CD4-positive, alpha-beta memory T cell (primary cell): ENCODE measurements at regions not wholly inside any gene's neighbourhood (a gene's known extent, or its start where the extent isn't known, plus 50 kb on each side); places are given as distances from the start of the nearest gene placed in this dataset.

Experiments used
- CTCF ChIA-PET: fragments of 350-600 bp; sonication (Branson Sonifier 250); formaldehyde crosslinking; loops from one replicate; lab custom pipeline; 2021; ENCODE audit warnings: inconsistent platforms; ENCODE audit not compliant: partially characterized antibody; lab: Charles Lee
- POLR2A ChIA-PET: fragments of 350-600 bp; sonication (Branson Sonifier 250); formaldehyde crosslinking; loops from one replicate; lab custom pipeline; 2021; ENCODE audit not compliant: partially characterized antibody; lab: Charles Lee
- DNase-seq, 5 donors: peaks; one replicate each; pipeline versions ENCODE4 v3.0.0 to v3.0.0-alpha.2; 2020 to 2022; ENCODE audit warnings: mixed read lengths in 1 of 5
- H3K27ac ChIP-seq: one replicate; pipeline ENCODE4 v1.7.0; 2013; ENCODE audit warnings: low read depth, low read length
- H3K27me3 ChIP-seq: 2 replicates; pipeline ENCODE4 v1.7.0; 2013; ENCODE audit warnings: mild to moderate bottlenecking, low read length, moderate library complexity; ENCODE audit not compliant: insufficient read depth
- H3K36me3 ChIP-seq: 2 replicates; pipeline ENCODE4 v1.7.0; 2013; ENCODE audit warnings: mild to moderate bottlenecking, low read length, moderate library complexity; ENCODE audit not compliant: insufficient read depth
- H3K4me1 ChIP-seq: 2 replicates; pipeline ENCODE4 v1.7.0; 2013; ENCODE audit warnings: mild to moderate bottlenecking, low read length, moderate library complexity; ENCODE audit not compliant: insufficient read depth
- H3K4me3 ChIP-seq, 2 donors: one replicate each; pipeline ENCODE4 v1.7.0; 2013; ENCODE audit warnings: low read length in 2 of 2, mild to moderate bottlenecking in 1 of 2
- H3K9me3 ChIP-seq, 2 donors: one replicate each; pipeline ENCODE4 v1.7.0; 2013; ENCODE audit warnings: low read length in 2 of 2, control low read depth in 1 of 2; ENCODE audit not compliant: control insufficient read depth in 1 of 2
- H3K27ac Mint-ChIP-seq, 7 donors: one replicate each; pipeline ENCODE4 v1.8.0; 2020 to 2021; ENCODE audit warnings: mixed read lengths in 7 of 7, mild to moderate bottlenecking in 6 of 7, inconsistent platforms in 3 of 7, moderate library complexity in 3 of 7
- H3K27me3 Mint-ChIP-seq, 2 donors: one replicate each; pipeline ENCODE4 v1.8.0; 2020 to 2021; ENCODE audit warnings: mixed read lengths in 2 of 2
- H3K36me3 Mint-ChIP-seq, 2 donors: one replicate each; pipeline ENCODE4 v1.8.0; 2020 to 2021; ENCODE audit warnings: mixed read lengths in 2 of 2, inconsistent platforms in 1 of 2, mild to moderate bottlenecking in 1 of 2
- H3K4me1 Mint-ChIP-seq, 4 donors: one replicate each; pipeline ENCODE4 v1.8.0; 2020 to 2021; ENCODE audit warnings: mixed read lengths in 4 of 4, mild to moderate bottlenecking in 1 of 4
- H3K4me3 Mint-ChIP-seq, 8 donors: one replicate each; pipeline ENCODE4 v1.8.0; 2020 to 2021; ENCODE audit warnings: mixed read lengths in 8 of 8, mild to moderate bottlenecking in 7 of 8, moderate library complexity in 6 of 8, inconsistent platforms in 3 of 8
- H3K9me3 Mint-ChIP-seq, 8 donors: one replicate each; pipeline ENCODE4 v1.8.0; 2020 to 2021; ENCODE audit warnings: mixed read lengths in 8 of 8, mild to moderate bottlenecking in 5 of 8, inconsistent platforms in 3 of 8, moderate library complexity in 1 of 8
- intact Hi-C: fragments of 100-400 bp; cut with micrococcal nuclease; formaldehyde crosslinking; loops from one replicate; pipeline ENCODE4 v1.15.1; 2023

GRCh38 chr12:127393896-127394295 lies 873.1 kb upstream of the TMEM132C start:
- Histone ChIP-seq H3K36me3 (no peaks in the 10 kb centered on the region), H3K4me1 (no peaks in the 10 kb centered on the region), H3K4me3 (no peak overlapping the region), H3K27me3 (no peaks in the 10 kb centered on the region), H3K27ac (no peak overlapping the region), H3K9me3 (no peaks in the 10 kb centered on the region)
- ChIA-PET CTCF (no interaction called here), POLR2A (no interaction called here)
- Mint-ChIP-seq H3K9me3 (peaks cover 0 to 3% (median 0%) of the 10 kb centered on the region in 8 donors), H3K27me3 (peaks cover 0 to 5% of the 10 kb centered on the region in 2 donors), H3K4me1 (no peaks in the 10 kb centered on the region), H3K27ac (no peak overlapping the region), H3K4me3 (no peak overlapping the region), H3K36me3 (no peaks in the 10 kb centered on the region)
- intact Hi-C loops, result no loop called here
- DNase-seq, result no peak

- intact Hi-C loops, result no loop called here
- H3K27me3 Mint-ChIP-seq, result peaks cover 0 to 3% of the 10 kb centered on the region in 2 donors
- H3K36me3 ChIP-seq, result no peaks in the 10 kb centered on the region
- peaks cover 0 to 3% (median 0%) of the 10 kb centered on the region in 8 donors for H3K9me3 Mint-ChIP-seq
- ChIA-PET POLR2A (no interaction called here), CTCF (no interaction called here)
- no peak overlapping the region for H3K27ac ChIP-seq
- H3K4me1 ChIP-seq, result no peaks in the 10 kb centered on the region
- H3K36me3 Mint-ChIP-seq, result no peaks in the 10 kb centered on the region
- H3K4me3 ChIP-seq, result no peak overlapping the region
- H3K9me3 ChIP-seq, result no peaks in the 10 kb centered on the region
- DNase-seq, result no peak
- H3K4me1 Mint-ChIP-seq, result no peaks in the 10 kb centered on the region
- no peaks in the 10 kb centered on the region for H3K27me3 ChIP-seq
- H3K4me3 Mint-ChIP-seq, result no peak overlapping the region
- H3K27ac Mint-ChIP-seq, result no peak overlapping the region
These were observed 870.2 kb upstream of the TMEM132C start for GRCh38 chr12:127396734-127397133.

DNA sequence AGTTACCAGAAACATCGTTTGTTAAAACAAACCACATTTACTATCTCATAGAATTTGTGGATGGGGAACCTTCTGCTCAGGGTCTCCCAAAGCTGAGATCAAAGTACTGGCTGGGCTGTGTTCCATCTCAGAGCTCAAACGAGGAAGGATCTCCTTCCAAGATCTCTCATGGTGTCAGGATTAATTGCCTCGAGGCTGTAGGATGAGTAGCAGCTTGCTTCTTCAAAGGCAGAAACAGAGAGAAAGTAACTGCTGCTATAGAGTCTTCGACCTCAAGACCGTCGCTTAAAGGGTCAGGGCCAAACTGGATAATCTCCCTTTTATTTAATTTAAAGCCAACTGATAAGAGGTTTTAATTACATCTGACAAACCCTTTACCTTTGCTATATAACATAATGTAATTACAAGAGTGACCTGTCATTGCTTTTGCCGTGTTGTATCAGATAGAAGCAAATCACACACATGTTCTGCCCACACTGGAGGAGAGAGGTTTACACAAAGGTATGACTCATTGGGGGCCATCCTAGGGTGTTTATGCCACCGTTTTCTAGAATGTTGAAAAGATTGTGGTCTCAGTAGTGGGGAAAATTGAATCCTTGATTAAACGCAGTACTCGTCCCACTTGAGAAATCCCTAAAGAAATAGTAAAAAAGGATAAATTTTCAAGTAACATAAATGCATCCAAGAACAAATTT lies 868.8 kb upstream of the TMEM132C start:
- no peak overlapping the region for H3K27ac ChIP-seq
- no peaks in the 10 kb centered on the region for H3K27me3 ChIP-seq
- ChIA-PET CTCF (no interaction called here), POLR2A (no interaction called here)
- no peak for DNase-seq
- H3K36me3 ChIP-seq, result no peaks in the 10 kb centered on the region
- Mint-ChIP-seq H3K4me1 (no peaks in the 10 kb centered on the region), H3K9me3 (peaks cover 0 to 3% (median 0%) of the 10 kb centered on the region in 8 donors), H3K27ac (no peak overlapping the region), H3K4me3 (no peak overlapping the region), H3K27me3 (peaks cover 0 to 3% of the 10 kb centered on the region in 2 donors), H3K36me3 (no peaks in the 10 kb centered on the region)
- no peak overlapping the region for H3K4me3 ChIP-seq
- no peaks in the 10 kb centered on the region for H3K9me3 ChIP-seq
- intact Hi-C loops, result no loop called here
- no peaks in the 10 kb centered on the region for H3K4me1 ChIP-seq

DNA sequence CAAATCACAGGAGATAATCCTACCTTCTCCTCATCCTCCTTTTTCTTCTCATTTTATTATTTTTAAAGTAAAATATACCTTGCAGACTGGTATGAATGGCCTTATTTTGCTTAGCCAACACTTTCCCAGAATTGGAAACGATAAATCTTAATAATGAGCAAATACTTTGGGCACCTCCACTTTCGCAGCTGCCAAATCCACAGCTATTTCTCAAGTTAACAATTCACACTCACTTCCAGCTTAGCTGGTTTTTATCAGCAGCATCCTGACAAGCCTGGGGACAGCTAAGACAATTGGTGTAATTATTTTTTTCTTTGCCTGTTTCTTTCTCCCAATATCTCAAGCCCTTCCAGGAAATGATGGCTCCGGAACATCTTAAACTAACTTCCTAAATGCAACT lies 867.5 kb upstream of the TMEM132C start:
- intact Hi-C loops, result no loop called here
- POLR2A ChIA-PET, result no interaction called here
- Histone ChIP-seq H3K27me3 (no peaks in the 10 kb centered on the region), H3K4me3 (no peak overlapping the region), H3K9me3 (no peaks in the 10 kb centered on the region), H3K36me3 (no peaks in the 10 kb centered on the region), H3K4me1 (no peaks in the 10 kb centered on the region), H3K27ac (no peak overlapping the region)
- peaks cover 0 to 3% (median 0%) of the 10 kb centered on the region in 8 donors for H3K9me3 Mint-ChIP-seq
- CTCF ChIA-PET, result no interaction called here
- peaks cover 0 to 3% of the 10 kb centered on the region in 2 donors for H3K27me3 Mint-ChIP-seq
- H3K36me3 Mint-ChIP-seq, result no peaks in the 10 kb centered on the region
- H3K4me3 Mint-ChIP-seq, result no peak overlapping the region
- DNase-seq, result no peak
- no peaks in the 10 kb centered on the region for H3K4me1 Mint-ChIP-seq
- H3K27ac Mint-ChIP-seq, result no peak overlapping the region

GRCh38 chr12:127400221-127400620 lies 866.7 kb upstream of the TMEM132C start:
- intact Hi-C loops, result no loop called here
- Histone ChIP-seq H3K4me3 (no peak overlapping the region), H3K27ac (no peak overlapping the region), H3K36me3 (no peaks in the 10 kb centered on the region), H3K27me3 (no peaks in the 10 kb centered on the region), H3K9me3 (no peaks in the 10 kb centered on the region), H3K4me1 (no peaks in the 10 kb centered on the region)
- H3K4me3 Mint-ChIP-seq, result no peak overlapping the region
- no peaks in the 10 kb centered on the region for H3K9me3 Mint-ChIP-seq
- H3K36me3 Mint-ChIP-seq, result no peaks in the 10 kb centered on the region
- H3K27me3 Mint-ChIP-seq, result no peaks in the 10 kb centered on the region
- no peaks in the 10 kb centered on the region for H3K4me1 Mint-ChIP-seq
- no peak overlapping the region for H3K27ac Mint-ChIP-seq
- CTCF ChIA-PET, result no interaction called here
- POLR2A ChIA-PET, result no interaction called here
- DNase-seq, result no peak

DNA sequence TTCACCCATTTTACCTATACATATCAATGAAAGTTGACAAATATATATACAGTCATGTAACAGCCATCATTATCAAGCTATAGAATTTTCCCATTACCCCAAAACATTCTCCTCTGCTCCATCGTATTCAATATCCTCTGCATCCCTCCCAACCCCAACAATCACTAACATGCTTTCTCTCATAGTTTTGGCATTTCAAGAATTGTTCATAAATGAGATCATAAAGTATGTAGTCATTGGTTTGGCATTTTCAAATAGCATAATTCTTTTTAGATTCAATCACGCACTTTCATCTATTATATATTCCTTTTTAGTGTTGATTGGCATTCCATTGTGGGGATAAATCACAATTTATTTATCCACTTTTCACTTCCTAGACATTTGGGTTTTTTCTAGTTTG lies 866.0 kb upstream of the TMEM132C start:
- CTCF ChIA-PET, result no interaction called here
- Mint-ChIP-seq H3K9me3 (peaks cover 0 to 2% (median 0%) of the 10 kb centered on the region in 8 donors), H3K36me3 (no peaks in the 10 kb centered on the region), H3K27ac (no peak overlapping the region), H3K27me3 (peaks cover 0 to 2% of the 10 kb centered on the region in 2 donors), H3K4me3 (no peak overlapping the region), H3K4me1 (no peaks in the 10 kb centered on the region)
- H3K4me3 ChIP-seq, result no peak overlapping the region
- H3K27ac ChIP-seq, result no peak overlapping the region
- no peak for DNase-seq
- H3K27me3 ChIP-seq, result no peaks in the 10 kb centered on the region
- intact Hi-C loops, result no loop called here
- no peaks in the 10 kb centered on the region for H3K4me1 ChIP-seq
- no peaks in the 10 kb centered on the region for H3K9me3 ChIP-seq
- POLR2A ChIA-PET, result no interaction called here
- H3K36me3 ChIP-seq, result no peaks in the 10 kb centered on the region

- no peak for DNase-seq
- Histone ChIP-seq H3K4me1 (no peaks in the 10 kb centered on the region), H3K27ac (no peak overlapping the region), H3K9me3 (no peaks in the 10 kb centered on the region), H3K36me3 (no peaks in the 10 kb centered on the region), H3K4me3 (no peak overlapping the region), H3K27me3 (no peaks in the 10 kb centered on the region)
- Mint-ChIP-seq H3K4me1 (no peaks in the 10 kb centered on the region), H3K4me3 (no peak overlapping the region), H3K27ac (no peak overlapping the region), H3K36me3 (no peaks in the 10 kb centered on the region), H3K9me3 (peaks cover 0 to 3% (median 0%) of the 10 kb centered on the region in 8 donors), H3K27me3 (peaks cover 0 to 2% of the 10 kb centered on the region in 2 donors)
- CTCF ChIA-PET, result no interaction called here
- POLR2A ChIA-PET, result no interaction called here
- intact Hi-C loops, result no loop called here
These were observed 865.4 kb upstream of the TMEM132C start for GRCh38 chr12:127401536-127401935.
